ENCODE measurements at regions not wholly inside any gene's neighbourhood (a gene's known extent, or its start where the extent isn't known, plus 50 kb on each side); places are given as distances from the start of the nearest gene placed in this dataset.
A peak's percentile ranks its signal among the peaks of the same experiment; 100 is the strongest.

DNA sequence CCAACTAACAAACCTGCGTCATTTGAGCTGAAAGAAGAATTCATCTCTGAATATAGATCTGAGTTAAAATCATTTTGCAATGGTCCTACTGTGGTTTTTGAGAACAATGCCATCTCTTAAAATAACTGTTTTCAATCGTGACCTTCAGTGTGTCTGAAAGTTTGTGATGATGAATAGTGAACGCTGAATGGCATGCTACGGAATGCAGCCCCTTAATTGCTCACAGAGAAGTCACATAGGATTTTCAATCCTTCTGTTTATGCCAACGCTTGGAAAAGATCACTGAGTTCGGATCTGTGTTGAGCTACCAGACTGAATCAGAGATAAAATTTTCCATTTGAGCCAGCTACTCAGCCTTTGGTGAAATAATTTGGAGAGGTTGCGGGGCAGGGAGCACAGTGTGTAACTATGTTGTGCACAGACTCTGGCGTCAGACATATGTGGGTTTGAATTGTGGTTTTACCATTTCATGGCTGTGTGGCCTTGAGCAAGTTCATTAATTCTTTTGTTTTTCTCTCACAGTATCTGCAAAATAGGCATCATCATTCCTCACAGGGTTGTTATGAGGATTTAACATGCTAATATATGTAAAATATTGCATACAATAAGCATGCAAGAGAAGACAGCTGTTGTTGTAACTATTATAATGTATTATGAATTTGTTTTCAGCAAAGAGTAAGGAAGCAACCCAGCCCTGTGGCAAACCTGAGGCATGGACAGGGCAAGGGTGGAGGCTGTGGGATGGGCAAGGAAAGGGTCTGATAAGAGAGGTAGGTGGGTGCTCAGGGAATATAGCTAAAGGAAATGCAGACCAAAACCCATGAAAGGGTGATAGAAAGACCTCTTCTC lies 679.9 kb downstream of the KCNA4 start:
- DNase-seq = no peak

GRCh38 chr11:29334776-29335130 lies 682.1 kb downstream of the KCNA4 start:
- DNase-seq = no peak

GRCh38 chr11:29333993-29334775 lies 682.6 kb downstream of the KCNA4 start:
- no peak for DNase-seq

- no peak for DNase-seq
These were observed 685.3 kb downstream of the KCNA4 start for GRCh38 chr11:29331451-29332010.

- no peak for DNase-seq
These were observed 687.8 kb downstream of the KCNA4 start for GRCh38 chr11:29328961-29329441.

DNA sequence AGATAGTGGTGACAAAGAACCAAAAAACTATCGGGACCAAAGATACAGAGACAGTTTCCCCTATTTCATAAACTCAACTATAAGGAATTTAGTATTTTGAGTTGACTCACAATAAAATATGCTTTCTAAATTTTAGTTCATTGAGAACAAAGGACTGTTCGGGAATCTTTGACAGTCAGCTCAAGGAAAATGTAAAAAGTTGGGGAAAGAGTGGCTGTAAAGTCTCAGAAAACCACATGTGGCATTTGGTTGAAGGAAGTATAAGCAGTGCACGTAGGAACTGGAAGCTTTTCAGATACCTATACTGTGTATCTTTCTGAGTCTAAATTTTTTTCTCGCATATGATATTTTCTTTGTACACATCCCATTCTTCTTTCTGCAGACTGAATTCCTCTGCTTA lies 688.9 kb downstream of the KCNA4 start:
- DNase-seq = no peak

DNA sequence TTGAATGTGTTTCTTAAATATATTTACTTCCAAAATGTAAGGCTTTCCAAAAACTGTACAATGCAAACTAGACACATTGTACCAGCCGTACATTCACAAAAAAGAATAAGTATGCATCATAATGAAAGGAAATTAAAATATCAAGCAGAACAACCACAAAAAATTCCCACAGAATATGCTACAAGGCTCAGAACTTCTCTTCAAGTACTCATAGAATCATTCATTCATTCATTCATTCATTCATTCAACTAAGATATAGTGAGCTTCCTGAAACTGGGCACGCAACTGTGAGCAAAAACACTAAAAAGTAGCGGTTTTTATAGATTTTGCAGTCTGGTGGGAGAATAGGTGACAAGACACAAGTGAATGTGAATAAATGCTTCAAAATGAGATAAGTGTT lies 690.1 kb downstream of the KCNA4 start:
- no peak for DNase-seq

GRCh38 chr11:29324328-29324727 lies 692.5 kb downstream of the KCNA4 start:
- DNase-seq = no peak

DNA sequence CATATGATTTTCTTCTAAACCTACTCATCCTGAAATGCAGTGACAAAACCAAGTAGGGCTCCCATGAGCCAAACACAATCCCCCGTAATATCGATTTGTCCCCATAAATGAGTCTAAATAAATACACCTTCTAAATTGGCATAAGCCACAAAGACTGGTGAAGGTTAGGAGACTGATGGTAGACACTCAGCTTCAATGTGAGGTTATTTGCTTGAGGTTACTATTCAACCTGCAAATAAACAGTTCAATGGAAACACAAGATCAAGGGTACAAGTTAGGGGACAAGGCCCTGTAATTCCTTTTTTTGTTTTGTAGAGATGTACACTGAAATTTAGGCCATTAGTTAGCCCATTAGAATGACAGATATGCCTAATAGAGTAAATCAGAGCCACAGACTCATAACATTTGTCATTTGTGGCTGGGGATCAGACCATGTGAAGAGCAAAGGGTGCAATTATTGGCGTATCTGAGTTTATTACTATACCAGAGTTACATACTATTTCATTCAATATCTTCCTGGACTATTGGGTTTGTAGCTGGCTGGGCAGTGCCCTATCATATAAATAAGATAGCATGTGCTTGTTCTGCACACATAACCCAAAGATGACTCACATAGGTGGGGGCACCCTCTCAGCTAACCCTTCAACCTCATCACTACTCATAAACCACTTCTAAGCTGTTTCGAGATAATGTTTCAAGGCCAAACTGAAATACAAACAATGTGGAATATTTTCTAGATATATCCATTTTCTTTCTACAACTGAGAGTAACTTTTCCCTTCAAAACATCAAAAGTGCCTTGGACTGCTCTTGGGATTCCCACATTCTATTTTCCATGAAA lies 695.3 kb downstream of the KCNA4 start:
- peak; percentile 23 for DNase-seq

- no peak for DNase-seq
These were observed 696.6 kb downstream of the KCNA4 start for GRCh38 chr11:29320196-29320595.

DNA sequence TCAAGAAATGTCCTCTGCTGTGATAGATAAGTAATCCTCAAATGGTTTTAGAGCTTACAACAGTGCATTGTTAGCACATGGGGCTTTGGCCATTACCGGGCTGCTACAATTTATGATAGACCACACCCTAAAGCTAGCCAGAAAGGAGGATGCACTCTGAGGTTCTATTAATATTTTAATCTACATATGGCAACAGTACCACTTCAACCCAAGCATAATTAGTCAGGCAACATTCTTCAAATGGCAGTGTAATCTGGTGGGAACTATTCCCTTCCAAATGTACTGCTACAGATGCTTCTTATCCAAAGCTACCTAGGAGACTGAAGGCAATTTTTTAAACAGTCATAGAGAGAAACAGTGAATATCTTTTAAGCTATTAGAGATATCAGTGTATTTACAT lies 697.6 kb downstream of the KCNA4 start:
- DNase-seq = no peak

GRCh38 chr11:29318134-29318845 lies 698.5 kb downstream of the KCNA4 start:
- no peak for DNase-seq

DNA sequence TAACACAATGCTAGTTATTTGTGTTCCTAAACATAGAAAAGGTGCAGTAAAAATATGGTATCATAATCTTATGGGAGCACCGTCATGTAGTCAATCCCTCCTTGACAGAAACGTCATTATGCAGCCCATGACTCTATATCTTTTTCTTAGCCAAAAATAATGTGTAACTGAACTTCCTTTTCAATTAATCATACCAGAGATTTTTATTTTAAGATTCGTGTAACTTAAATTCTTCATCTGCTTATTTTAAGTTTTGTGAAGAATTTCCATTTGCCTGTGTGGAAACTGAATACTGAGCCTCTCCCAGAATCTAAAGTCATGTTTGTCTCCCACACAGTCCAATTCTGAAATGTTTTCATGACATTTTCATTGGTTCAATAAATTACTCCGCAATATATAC lies 699.1 kb downstream of the KCNA4 start:
- no peak for DNase-seq

GRCh38 chr11:29315275-29315674 lies 701.6 kb downstream of the KCNA4 start:
- no peak for DNase-seq

GRCh38 chr11:29314211-29314610 lies 702.6 kb downstream of the KCNA4 start:
- no peak for DNase-seq

DNA sequence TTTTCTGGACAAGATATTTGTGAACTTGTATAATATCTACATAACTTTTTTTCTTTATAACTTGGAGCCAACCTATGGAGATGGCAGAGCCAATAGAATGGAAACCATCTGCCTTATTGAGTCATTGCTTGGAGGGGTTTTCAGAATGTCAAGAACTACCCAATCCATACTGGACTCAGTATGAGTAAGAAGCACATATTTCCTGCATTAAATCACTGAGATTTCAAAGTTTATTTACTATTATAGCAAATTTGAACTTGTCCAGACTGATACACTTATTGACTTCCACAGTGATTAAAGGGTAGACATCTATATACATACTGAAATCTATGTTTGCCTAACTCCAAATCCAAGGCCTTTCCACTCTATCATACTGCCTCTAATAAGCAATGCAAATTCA lies 704.0 kb downstream of the KCNA4 start:
- DNase-seq = no peak

- no peak for DNase-seq
These were observed 706.0 kb downstream of the KCNA4 start for GRCh38 chr11:29310725-29311342.

DNA sequence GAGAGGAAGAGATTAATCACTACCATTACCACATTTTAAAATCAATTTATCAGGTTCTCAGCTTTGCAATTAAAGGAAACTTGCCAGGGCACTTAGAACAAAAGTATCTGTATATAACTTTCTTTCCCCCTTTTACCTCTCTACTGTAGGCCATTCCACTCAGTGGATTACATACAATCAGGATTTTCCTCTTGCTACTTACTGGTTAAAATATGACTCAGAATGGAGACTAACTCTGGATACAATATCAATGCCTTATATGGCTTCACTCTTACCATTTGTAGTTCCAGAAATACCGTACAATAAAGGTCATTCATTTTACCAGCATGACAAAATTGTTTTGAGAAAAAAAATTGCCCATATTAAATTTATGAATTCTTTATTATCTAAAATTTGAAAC lies 706.8 kb downstream of the KCNA4 start:
- no peak for DNase-seq

DNA sequence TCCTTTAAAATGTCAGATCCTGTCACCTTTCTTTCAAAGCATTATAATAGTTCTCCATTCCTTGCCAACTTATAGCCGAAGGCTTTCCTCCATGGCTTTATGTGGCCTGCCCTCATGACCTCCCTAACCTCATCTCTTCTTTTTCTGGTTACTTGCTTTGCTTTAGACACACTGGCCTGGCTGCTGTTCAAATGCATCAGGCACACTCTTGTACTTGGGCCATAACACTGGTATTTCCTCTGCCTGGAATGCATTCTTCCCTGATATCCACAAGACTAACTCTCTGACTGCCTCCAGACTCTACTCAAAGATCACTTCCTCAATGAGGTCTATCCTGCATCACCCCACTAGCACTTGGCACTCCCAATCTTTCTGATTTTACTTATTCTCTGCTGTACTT lies 710.3 kb downstream of the KCNA4 start:
- DNase-seq = peak; percentile 43

DNA sequence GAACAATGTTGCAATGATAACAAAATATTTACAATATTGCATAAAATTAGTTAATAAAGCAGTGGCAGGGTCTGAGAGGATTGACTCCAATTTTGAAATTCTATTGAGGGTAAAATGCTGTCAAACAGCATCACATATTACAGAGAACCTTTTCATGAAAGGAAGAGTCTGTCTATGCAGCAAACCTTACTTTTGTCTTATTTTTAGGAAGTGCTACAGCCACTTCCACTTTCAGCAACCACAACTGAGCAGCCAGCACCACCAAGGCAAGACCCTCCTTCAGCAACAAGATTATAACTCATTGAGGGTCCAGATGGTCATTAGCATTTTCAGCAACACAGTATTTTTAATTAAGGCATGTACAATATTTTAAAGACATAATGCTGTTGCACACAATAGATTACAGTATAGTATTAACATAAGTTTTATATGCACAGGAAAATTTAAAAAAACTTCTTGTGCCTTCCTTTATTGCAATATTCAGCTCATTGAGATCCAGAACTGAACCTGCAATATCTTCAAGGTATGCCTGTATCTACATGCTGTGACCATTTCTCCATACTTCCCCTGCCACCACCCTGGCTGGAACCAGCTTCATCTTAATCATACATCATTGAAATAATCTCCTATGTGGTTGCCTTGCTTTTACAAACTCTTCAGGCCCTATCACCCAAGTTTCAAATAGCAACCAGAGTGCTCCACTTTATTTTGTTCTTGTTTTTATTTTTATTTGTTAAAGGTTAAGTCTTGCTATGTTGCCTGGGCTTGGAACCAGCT lies 711.2 kb downstream of the KCNA4 start:
- no peak for DNase-seq

DNA sequence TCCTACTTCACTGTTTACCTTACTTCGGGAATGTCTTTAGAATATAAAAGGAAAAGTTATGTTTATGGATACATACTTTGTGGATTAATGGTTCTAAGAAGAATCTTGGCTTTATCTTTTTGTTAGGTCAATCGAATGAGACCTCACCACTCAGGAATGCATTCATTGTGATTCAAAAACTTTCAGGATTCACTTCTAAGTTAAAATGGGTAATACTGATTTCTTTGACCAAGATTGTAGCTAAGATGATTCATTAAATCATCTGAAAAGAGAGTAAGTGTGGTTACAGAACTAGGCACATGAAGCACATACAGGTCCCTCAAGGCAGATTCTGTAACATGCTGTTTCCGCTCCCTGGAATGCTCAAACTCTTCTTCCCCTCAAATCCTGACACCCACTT lies 716.4 kb downstream of the KCNA4 start:
- no peak for DNase-seq

All from T1000 (cell line).